KOPT-K1 (cell line): ENCODE measurements at regions not wholly inside any gene's neighbourhood (a gene's known extent, or its start where the extent isn't known, plus 50 kb on each side); places are given as distances from the start of the nearest gene placed in this dataset.

Source experiments
- H3K27ac ChIP-seq: fragments of 200-600 bp; sonication (generic); 2 replicates; pipeline ENCODE4 v1.5.1; 2016; ENCODE audit warnings: antibody characterized with exemption, mild to moderate bottlenecking, low read depth, low read length; ENCODE audit not compliant: poor library complexity, severe bottlenecking
- H3K36me3 ChIP-seq: fragments of 200-600 bp; sonication (generic); 2 replicates; pipeline ENCODE4 v1.5.1; 2017; ENCODE audit warnings: antibody characterized with exemption, mild to moderate bottlenecking, low read length, moderate library complexity; ENCODE audit not compliant: insufficient read depth
- H3K9me3 ChIP-seq: fragments of 200-600 bp; sonication (generic); 2 replicates; pipeline ENCODE4 v1.5.1; 2017; ENCODE audit warnings: antibody characterized with exemption, low read length, mild to moderate bottlenecking; ENCODE audit not compliant: insufficient read depth, poor library complexity, severe bottlenecking

- Histone ChIP-seq H3K27ac (no peak overlapping the region), H3K36me3 (no peaks in the 10 kb centered on the region), H3K9me3 (peaks cover 30% of the 10 kb centered on the region)
Observed at GRCh38 chr2:237150186-237150585, 64.5 kb downstream of the COPS8 start.

GRCh38 chr2:237150831-237151375 lies 65.2 kb downstream of the COPS8 start:
- peaks cover 25% of the 10 kb centered on the region for H3K9me3 ChIP-seq
- H3K27ac ChIP-seq, result no peak overlapping the region
- H3K36me3 ChIP-seq, result no peaks in the 10 kb centered on the region

GRCh38 chr2:237152361-237152760 lies 66.7 kb downstream of the COPS8 start:
- peaks cover 13% of the 10 kb centered on the region for H3K9me3 ChIP-seq

GRCh38 chr2:237153181-237153580 lies 67.5 kb downstream of the COPS8 start:
- H3K36me3 ChIP-seq, result no peaks in the 10 kb centered on the region
- H3K9me3 ChIP-seq, result peaks cover 4% of the 10 kb centered on the region
- no peak overlapping the region for H3K27ac ChIP-seq

More at GRCh38 chr2:237152361-237152760, 66.7 kb downstream of the COPS8 start:
- Histone ChIP-seq H3K36me3 (no peaks in the 10 kb centered on the region), H3K27ac (no peak overlapping the region)

GRCh38 chr2:237154082-237154638 lies 68.5 kb downstream of the COPS8 start:
- Histone ChIP-seq H3K36me3 (no peaks in the 10 kb centered on the region), H3K9me3 (no peaks in the 10 kb centered on the region), H3K27ac (peak overlapping the region; percentile 85)

- Histone ChIP-seq H3K27ac (peak overlapping the region; percentile 85), H3K36me3 (no peaks in the 10 kb centered on the region)
Observed at GRCh38 chr2:237154884-237155851, 69.5 kb downstream of the COPS8 start.

GRCh38 chr2:237156031-237156856 lies 70.6 kb downstream of the COPS8 start:
- Histone ChIP-seq H3K9me3 (no peaks in the 10 kb centered on the region), H3K36me3 (no peaks in the 10 kb centered on the region), H3K27ac (peak overlapping the region; percentile 85)

More at GRCh38 chr2:237154884-237155851, 69.5 kb downstream of the COPS8 start:
- no peaks in the 10 kb centered on the region for H3K9me3 ChIP-seq

GRCh38 chr2:237156857-237157779 lies 71.4 kb downstream of the COPS8 start:
- H3K36me3 ChIP-seq, result no peaks in the 10 kb centered on the region
- H3K9me3 ChIP-seq, result no peaks in the 10 kb centered on the region
- peak overlapping the region; percentile 85 for H3K27ac ChIP-seq

GRCh38 chr2:237157780-237158102 lies 72.1 kb downstream of the COPS8 start:
- Histone ChIP-seq H3K27ac (peak overlapping the region; percentile 85), H3K9me3 (no peaks in the 10 kb centered on the region), H3K36me3 (no peaks in the 10 kb centered on the region)

- Histone ChIP-seq H3K9me3 (no peaks in the 10 kb centered on the region), H3K27ac (peak overlapping the region; percentile 85), H3K36me3 (no peaks in the 10 kb centered on the region)
Observed at GRCh38 chr2:237158194-237158593, 72.5 kb downstream of the COPS8 start.

- Histone ChIP-seq H3K36me3 (no peaks in the 10 kb centered on the region), H3K27ac (peak overlapping the region; percentile 85), H3K9me3 (no peaks in the 10 kb centered on the region)
Observed at GRCh38 chr2:237159006-237159911, 73.6 kb downstream of the COPS8 start.

GRCh38 chr2:237160271-237160919 lies 74.7 kb downstream of the COPS8 start:
- H3K36me3 ChIP-seq, result no peaks in the 10 kb centered on the region
- H3K9me3 ChIP-seq, result no peaks in the 10 kb centered on the region
- peak overlapping the region; percentile 29 for H3K27ac ChIP-seq

GRCh38 chr2:237161189-237161588 lies 75.5 kb downstream of the COPS8 start:
- Histone ChIP-seq H3K27ac (no peak overlapping the region), H3K36me3 (no peaks in the 10 kb centered on the region), H3K9me3 (no peaks in the 10 kb centered on the region)
